PC-9 (cell line): ENCODE measurements at regions not wholly inside any gene's neighbourhood (a gene's known extent, or its start where the extent isn't known, plus 50 kb on each side); places are given as distances from the start of the nearest gene placed in this dataset.

Experiments
- BruUV-seq: library from RNA; stranded (reverse); fragments of 400-500 nt; replicated peaks from 2 replicates; lab custom pipeline; 2021; lab: Mats Ljungman, UMichigan
- CTCF ChIA-PET: fragments of 300-600 bp; sonication (Branson Sonifier 250); formaldehyde crosslinking; loops from one replicate; lab custom pipeline; 2022; ENCODE audit warnings: antibody characterized with exemption; lab: Charles Lee
- POLR2A ChIA-PET: fragments of 300-600 bp; sonication (Branson Sonifier 250); formaldehyde crosslinking; loops from one replicate; lab custom pipeline; 2022; ENCODE audit warnings: antibody characterized with exemption; ENCODE audit not compliant: unreplicated experiment; lab: Charles Lee
- DNase-seq, 2 experiments: peaks; one replicate each; pipeline versions ENCODE4 v3.0.0 to v3.0.0-alpha.2; 2015 to 2022; ENCODE audit warnings: mixed read lengths in 1 of 2
- H2AFZ ChIP-seq: fragments of 200-600 bp; sonication (generic); 2 replicates; pipeline ENCODE4 v1.8.1; 2017; ENCODE audit warnings: antibody characterized with exemption
- H3F3A ChIP-seq: fragments of 200-600 bp; sonication (generic); 2 replicates; pipeline ENCODE4 v1.8.1; 2017; ENCODE audit warnings: antibody characterized with exemption, mild to moderate bottlenecking, low read depth; ENCODE audit not compliant: insufficient read depth
- H3K27ac ChIP-seq: fragments of 200-600 bp; sonication (generic); 2 replicates; pipeline ENCODE4 v1.6.1; 2016; ENCODE audit warnings: mixed run types
- H3K27me3 ChIP-seq: fragments of 200-600 bp; sonication (generic); 2 replicates; pipeline ENCODE4 v1.6.1; 2016; ENCODE audit warnings: low read depth, mixed run types; ENCODE audit not compliant: insufficient read depth
- H3K36me3 ChIP-seq: fragments of 200-600 bp; sonication (generic); 2 replicates; pipeline ENCODE4 v1.6.1; 2016; ENCODE audit warnings: low read depth, mixed run types
- H3K4me1 ChIP-seq: fragments of 200-600 bp; sonication (generic); replicated peaks from 2 replicates; pipeline ENCODE4 v1.6.1; 2016; ENCODE audit warnings: mixed run types; ENCODE audit not compliant: insufficient read depth
- H3K4me2 ChIP-seq: fragments of 200-600 bp; sonication (generic); 2 replicates; pipeline ENCODE4 v1.6.1; 2017; ENCODE audit warnings: mixed run types
- H3K4me3 ChIP-seq: fragments of 200-600 bp; sonication (generic); 2 replicates; pipeline ENCODE4 v1.6.1; 2016; ENCODE audit warnings: mixed run types
- H3K79me2 ChIP-seq: fragments of 200-600 bp; sonication (generic); 2 replicates; pipeline ENCODE4 v1.6.1; 2017; ENCODE audit warnings: low read depth, mixed run types
- H3K9me2 ChIP-seq: fragments of 200-600 bp; sonication (generic); 2 replicates; pipeline ENCODE4 v1.8.1; 2017; ENCODE audit warnings: mild to moderate bottlenecking; ENCODE audit not compliant: insufficient read depth
- H3K9me3 ChIP-seq: fragments of 200-600 bp; sonication (generic); 2 replicates; pipeline ENCODE4 v1.8.1; 2016; ENCODE audit warnings: low read depth; ENCODE audit not compliant: insufficient read depth
- H4K20me1 ChIP-seq: fragments of 200-600 bp; sonication (generic); 2 replicates; pipeline ENCODE4 v1.8.1; 2017; ENCODE audit not compliant: insufficient read depth
- CTCF ChIP-seq: fragments of 200-600 bp; sonication (generic); conservative IDR thresholded peaks from 2 replicates; pipeline ENCODE4 v1.6.1; 2017; ENCODE audit warnings: mixed run types, antibody characterized with exemption, mild to moderate bottlenecking, moderate library complexity
- EZH2 ChIP-seq: fragments of 200-600 bp; sonication (generic); IDR thresholded peaks from 2 replicates; pipeline ENCODE4 v1.8.0; 2017; ENCODE audit warnings: antibody characterized with exemption, low read depth
- intact Hi-C: fragments of 100-400 bp; cut with micrococcal nuclease; formaldehyde crosslinking; loops from one replicate; pipeline ENCODE4 v1.10.0; 2022; ENCODE audit not compliant: unreplicated experiment

- no TSS peak for BruUV-seq
- Histone ChIP-seq H4K20me1 (no peaks in the 10 kb centered on the region; the same call in 1 of the 2 replicates), H3K27ac (no peak overlapping the region), H3F3A (no peaks in the 10 kb centered on the region), H3K4me2 (no peak overlapping the region), H3K27me3 (no peaks in the 10 kb centered on the region), H3K9me3 (no peaks in the 10 kb centered on the region), H3K4me3 (no peak overlapping the region), H3K36me3 (no peaks in the 10 kb centered on the region), H2AFZ (no peak overlapping the region), H3K9me2 (no peaks in the 10 kb centered on the region; the same call in 1 of the 2 replicates), H3K4me1 (no peaks in the 10 kb centered on the region), H3K79me2 (no peaks in the 10 kb centered on the region)
- POLR2A ChIA-PET, result no interaction called here
- intact Hi-C loops, result no loop called here
- DNase-seq, result no peak
- TF ChIP-seq EZH2 (no peak), CTCF (no peak)
- CTCF ChIA-PET, result no interaction called here
Measured at GRCh38 chr9:120177121-120177520, 402.8 kb downstream of the CDK5RAP2 start.

GRCh38 chr9:120175031-120175430 is 404.9 kb downstream of the CDK5RAP2 start:
- Histone ChIP-seq H3K4me3 (no peak overlapping the region), H3K79me2 (no peaks in the 10 kb centered on the region), H3K36me3 (no peaks in the 10 kb centered on the region), H3F3A (no peaks in the 10 kb centered on the region), H3K27me3 (peaks cover 9% of the 10 kb centered on the region), H3K4me1 (no peaks in the 10 kb centered on the region), H3K4me2 (no peak overlapping the region), H2AFZ (no peak overlapping the region), H3K9me3 (no peaks in the 10 kb centered on the region), H3K27ac (no peak overlapping the region), H4K20me1 (no peaks in the 10 kb centered on the region; the same call in 1 of the 2 replicates), H3K9me2 (no peaks in the 10 kb centered on the region; the same call in 1 of the 2 replicates)
- intact Hi-C loops, result no loop called here
- ChIA-PET POLR2A (no interaction called here), CTCF (no interaction called here)
- no peak for TF ChIP-seq CTCF
- TF ChIP-seq EZH2, result no peak
- no TSS peak for BruUV-seq
- no peak for DNase-seq

GRCh38 chr9:120161776-120162175 is 418.2 kb downstream of the CDK5RAP2 start:
- no peak for DNase-seq
- no peak overlapping the region for H3K27ac ChIP-seq
- CTCF ChIA-PET, result no interaction called here
- no peaks in the 10 kb centered on the region for H3K36me3 ChIP-seq
- no peaks in the 10 kb centered on the region for H3F3A ChIP-seq
- intact Hi-C loops, result no loop called here
- no TSS peak for BruUV-seq
- no peaks in the 10 kb centered on the region for H3K9me2 ChIP-seq
- no peaks in the 10 kb centered on the region for H3K9me3 ChIP-seq
- H4K20me1 ChIP-seq, result no peaks in the 10 kb centered on the region
- no peak overlapping the region for H3K4me3 ChIP-seq
- H3K4me2 ChIP-seq, result no peak overlapping the region
- no peak for TF ChIP-seq EZH2
- no peak overlapping the region for H2AFZ ChIP-seq
- POLR2A ChIA-PET, result no interaction called here
- no peaks in the 10 kb centered on the region for H3K4me1 ChIP-seq
- H3K27me3 ChIP-seq, result peaks cover 34% of the 10 kb centered on the region
- no peaks in the 10 kb centered on the region for H3K79me2 ChIP-seq

GRCh38 chr9:120158221-120158620 is 421.7 kb downstream of the CDK5RAP2 start:
- no peak for DNase-seq
- H3K79me2 ChIP-seq, result no peaks in the 10 kb centered on the region
- H3K4me1 ChIP-seq, result no peaks in the 10 kb centered on the region
- no peak overlapping the region for H2AFZ ChIP-seq
- no peak overlapping the region for H3K27ac ChIP-seq
- H3K27me3 ChIP-seq, result peaks cover 15% of the 10 kb centered on the region; the same call in 1 of the 2 replicates
- ChIA-PET CTCF (no interaction called here), POLR2A (no interaction called here)
- H3F3A ChIP-seq, result no peaks in the 10 kb centered on the region
- no peak overlapping the region for H3K4me3 ChIP-seq
- no peak overlapping the region for H3K4me2 ChIP-seq
- no peaks in the 10 kb centered on the region for H3K9me2 ChIP-seq
- TF ChIP-seq CTCF (no peak), EZH2 (no peak)
- intact Hi-C loops, result no loop called here
- H3K36me3 ChIP-seq, result no peaks in the 10 kb centered on the region
- BruUV-seq, result no TSS peak
- no peaks in the 10 kb centered on the region for H3K9me3 ChIP-seq
- H4K20me1 ChIP-seq, result no peaks in the 10 kb centered on the region
